Cardiac fibroblast (primary cell): ENCODE measurements at regions not wholly inside any gene's neighbourhood (a gene's known extent, or its start where the extent isn't known, plus 50 kb on each side); places are given as distances from the start of the nearest gene placed in this dataset.

Experiments used
- DNase-seq, 2 donors: peaks; one replicate each; pipeline versions ENCODE4 v3.0.0 to v3.0.0-alpha.2; 2010; ENCODE audit warnings: low read depth in 2 of 2
- H3K4me3 ChIP-seq, 2 donors: replicated peaks in 1 of 2; 1 replicate in 1 of 2; 2 replicates in 1 of 2; pipeline ENCODE4 v1.5.1; 2011; ENCODE audit warnings: low read depth in 2 of 2, low read length in 2 of 2, mild to moderate bottlenecking in 2 of 2, moderate library complexity in 1 of 2
- CTCF ChIP-seq: IDR thresholded peaks from one replicate; pipeline ENCODE4 v1.5.1; 2011; ENCODE audit warnings: low read depth, mild to moderate bottlenecking, low read length, inconsistent platforms

GRCh38 chr2:105597011-105597805 is 147.5 kb upstream of the NCK2 start:
- no peak overlapping the region for H3K4me3 ChIP-seq
- DNase-seq = no peak
- TF ChIP-seq CTCF = no peak

GRCh38 chr2:105596411-105596921 is 148.2 kb upstream of the NCK2 start:
- no peak overlapping the region for H3K4me3 ChIP-seq
- TF ChIP-seq CTCF = no peak
- no peak for DNase-seq

DNA sequence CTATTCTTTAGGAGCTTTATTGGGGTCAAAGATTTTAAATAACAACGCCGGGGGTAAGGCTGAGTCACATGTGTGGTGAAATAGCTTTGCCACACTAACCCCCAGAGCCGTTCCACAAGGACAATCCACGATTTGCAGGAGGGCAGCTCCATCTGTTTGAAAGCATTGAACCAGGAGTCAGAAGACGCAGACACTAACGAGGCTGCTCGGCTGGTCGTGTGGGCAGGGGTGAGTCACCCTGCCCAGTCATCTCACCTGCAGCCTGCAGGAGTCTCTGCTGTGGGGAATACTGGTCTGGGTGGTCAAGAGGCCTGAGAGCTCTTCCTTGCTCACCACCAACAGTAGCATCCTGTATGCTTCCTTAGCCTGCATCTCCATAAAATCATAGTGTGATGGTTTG is 149.2 kb upstream of the NCK2 start:
- no peak for TF ChIP-seq CTCF
- H3K4me3 ChIP-seq = no peak overlapping the region
- no peak for DNase-seq

GRCh38 chr2:105593221-105593967 is 151.3 kb upstream of the NCK2 start:
- DNase-seq = no peak

DNA sequence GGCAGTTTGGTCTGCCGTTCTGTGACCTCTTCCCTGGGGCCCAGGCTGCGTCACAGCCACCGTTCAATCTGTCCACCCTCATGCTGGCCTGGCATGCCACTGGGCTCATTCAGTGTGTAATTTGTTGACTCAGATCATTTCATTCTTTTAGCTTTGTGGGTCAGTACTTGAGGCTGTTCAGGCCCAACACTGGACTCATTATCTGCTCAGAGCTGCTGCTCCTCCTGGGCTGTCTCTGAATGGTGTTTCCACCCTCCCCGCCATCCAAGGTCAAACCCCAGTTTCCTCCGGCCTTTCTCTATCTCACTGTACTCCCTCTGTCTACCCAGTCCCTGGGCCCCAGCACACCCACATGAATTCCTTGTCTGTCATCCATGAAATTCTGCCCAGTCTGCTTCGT is 152.4 kb upstream of the NCK2 start:
- H3K4me3 ChIP-seq = no peak overlapping the region
- TF ChIP-seq CTCF = no peak
- DNase-seq = peak in 1 of 2 donors; percentile 54

More at GRCh38 chr2:105593221-105593967, 151.3 kb upstream of the NCK2 start:
- TF ChIP-seq CTCF = no peak
- no peak overlapping the region for H3K4me3 ChIP-seq

DNA sequence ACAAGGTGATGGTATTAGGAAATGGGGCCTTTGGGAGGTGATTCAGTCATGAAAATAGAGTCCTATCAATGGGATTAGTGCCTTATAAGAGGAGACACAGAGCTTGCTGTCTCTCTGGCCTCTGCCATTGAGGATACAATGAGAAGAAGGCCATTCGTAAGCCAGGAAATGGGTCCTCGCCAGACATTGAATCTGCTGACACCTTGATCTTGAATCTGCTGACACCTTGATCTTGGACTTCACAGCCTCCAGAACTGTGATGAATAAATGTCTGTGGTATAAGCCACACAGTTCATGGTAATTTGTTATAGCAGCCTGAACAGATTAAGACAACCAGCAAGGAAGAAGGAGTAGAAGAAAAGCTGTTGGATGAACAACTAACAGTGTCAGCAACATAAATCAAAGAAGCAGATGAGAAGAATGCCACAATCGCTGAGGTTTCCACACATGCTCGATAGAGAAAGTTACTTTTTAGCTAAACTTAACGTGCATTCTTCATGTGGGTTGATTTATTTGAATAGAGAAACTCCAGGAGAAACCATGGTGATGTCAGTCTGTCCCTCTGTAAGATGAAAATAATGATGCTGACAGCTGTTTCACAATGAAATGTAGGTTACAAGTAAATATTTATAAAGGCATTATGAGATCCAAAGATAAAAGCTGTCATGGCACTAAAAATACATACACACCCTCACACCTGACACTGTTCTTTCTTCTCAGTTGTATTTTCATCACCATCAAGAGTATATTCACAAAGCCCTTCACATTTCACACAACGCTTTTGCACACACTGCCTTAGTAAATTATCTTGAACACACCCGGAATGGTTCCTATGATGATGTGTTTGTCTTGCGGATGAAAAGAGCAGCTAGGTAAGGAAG is 153.7 kb upstream of the NCK2 start:
- TF ChIP-seq CTCF = no peak
- DNase-seq = no peak
- no peak overlapping the region for H3K4me3 ChIP-seq
